Stimulated activated CD8-positive, alpha-beta memory T cell treated with anti-CD3 and anti-CD28 coated beads, Interleukin-15, amount 100 ng/mL, for 4 hours (primary cell): ENCODE measurements at regions not wholly inside any gene's neighbourhood (a gene's known extent, or its start where the extent isn't known, plus 50 kb on each side); places are given as distances from the start of the nearest gene placed in this dataset.
"Not testable (repeated sequence)": the region's sequence is repeated elsewhere in the genome, so short reads cannot be mapped to it uniquely, and the experiment has no call there.

Experiments used
- DNase-seq, 2 donors: peaks; one replicate each; pipeline ENCODE4 v3.0.0-alpha.2; 2020; ENCODE audit warnings: low read depth in 2 of 2

DNA sequence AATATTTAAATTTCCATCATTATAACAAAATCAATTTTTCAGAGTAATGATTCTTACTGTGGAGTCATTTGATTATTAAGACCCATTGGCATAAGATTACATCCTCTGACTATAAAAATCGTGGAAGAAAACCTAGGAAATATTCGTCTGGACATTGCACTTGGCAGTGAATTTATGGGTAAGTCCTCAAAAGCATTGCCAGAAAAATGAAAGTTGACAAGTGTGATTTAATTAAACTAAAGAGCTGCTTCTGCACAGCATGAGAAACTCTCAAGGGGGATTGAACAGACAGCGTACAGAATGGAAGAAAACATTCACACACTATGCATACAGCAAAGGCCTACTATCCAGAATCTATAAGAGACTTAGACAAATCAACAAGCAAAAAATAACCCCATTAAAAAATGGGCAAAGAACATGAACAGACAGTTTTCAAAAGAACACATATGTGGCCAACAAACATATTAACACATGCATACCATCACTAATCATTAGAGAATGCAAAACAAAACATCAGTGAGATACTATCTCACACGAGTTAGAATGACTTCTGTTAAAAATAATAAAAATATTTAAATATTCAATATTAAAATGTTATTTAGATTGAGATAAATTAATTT is 111.4 kb downstream of the CCDC74A start:
- DNase-seq = not testable (repeated sequence)

DNA sequence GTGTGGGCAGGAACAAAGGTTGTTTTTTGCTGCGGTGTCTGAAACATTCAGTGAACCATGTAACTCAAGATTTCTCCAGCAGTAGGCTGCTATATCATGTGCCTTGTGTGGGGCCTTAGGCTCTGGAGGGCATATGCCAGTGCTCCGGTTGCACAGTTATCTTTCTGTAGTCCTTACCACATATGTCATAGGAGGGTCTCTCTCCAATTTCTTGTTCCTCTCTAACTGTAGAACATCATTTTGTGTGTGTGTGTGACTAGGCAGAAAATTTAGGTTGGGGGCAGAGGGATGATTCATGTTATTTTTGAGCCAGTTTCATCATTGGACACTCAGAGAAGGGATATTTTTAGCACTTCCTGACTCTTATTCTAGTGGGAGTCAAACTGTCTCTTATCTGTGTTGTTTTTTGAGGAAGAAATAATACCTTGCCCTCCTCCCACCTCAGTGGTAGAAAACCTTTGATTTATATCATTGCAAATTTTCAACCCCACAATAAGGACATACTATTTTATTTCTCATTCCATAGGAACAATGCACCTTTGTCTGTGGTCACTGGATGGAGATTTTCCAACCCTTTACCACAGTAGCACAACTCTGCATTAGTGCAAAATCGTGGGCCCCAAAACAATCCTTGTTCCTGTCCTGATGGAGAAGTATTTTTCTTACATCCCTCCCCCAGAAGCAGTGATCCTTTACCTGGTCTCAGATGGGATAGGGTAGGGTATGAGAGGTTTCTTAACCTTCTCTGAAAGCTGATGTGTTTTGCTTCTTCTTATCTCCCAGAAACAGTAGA is 113.9 kb downstream of the CCDC74A start:
- DNase-seq = no peak

DNA sequence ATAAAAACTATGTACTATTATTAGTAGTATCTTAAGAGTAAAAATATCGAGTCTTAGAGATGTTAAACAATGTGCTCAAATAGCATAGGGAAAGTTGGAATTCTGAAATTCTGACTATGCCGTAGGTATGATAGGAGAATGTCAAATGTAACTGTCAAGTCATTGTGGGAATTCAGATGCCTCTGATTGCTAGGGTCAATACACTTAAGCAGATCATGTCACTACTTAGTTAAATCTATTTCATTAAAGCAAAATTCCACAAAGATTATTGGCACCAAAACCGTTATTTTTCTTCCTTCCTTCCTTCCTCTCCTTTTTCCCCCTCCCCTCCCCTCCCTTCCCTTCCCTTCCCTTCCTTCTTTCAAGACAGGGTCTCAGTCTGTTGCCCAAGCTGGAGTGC is 115.5 kb downstream of the CCDC74A start:
- not testable (repeated sequence) for DNase-seq

DNA sequence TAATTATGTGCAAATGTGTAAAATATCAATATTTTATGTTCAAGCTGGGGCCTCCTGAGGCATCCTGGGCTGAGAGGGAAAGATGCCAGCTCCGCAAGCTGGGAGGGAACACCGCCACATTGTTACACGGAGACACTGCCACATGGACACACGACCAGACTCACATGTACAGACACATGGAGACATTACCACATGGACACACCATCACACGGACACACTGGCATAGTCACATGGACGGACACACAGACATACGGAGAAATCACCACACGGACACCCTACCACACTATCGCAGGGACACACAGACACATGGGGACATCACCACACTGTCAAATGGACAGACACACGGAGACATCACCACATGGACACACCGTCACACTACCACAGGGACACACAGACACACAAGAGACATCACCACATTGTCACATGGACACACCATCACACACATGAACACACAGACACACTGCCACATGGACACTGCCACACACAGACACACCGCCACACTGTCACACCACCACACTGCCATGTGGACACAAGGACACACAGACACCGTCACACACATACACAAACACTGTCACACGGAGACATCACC is 117.6 kb downstream of the CCDC74A start:
- DNase-seq = no peak

DNA sequence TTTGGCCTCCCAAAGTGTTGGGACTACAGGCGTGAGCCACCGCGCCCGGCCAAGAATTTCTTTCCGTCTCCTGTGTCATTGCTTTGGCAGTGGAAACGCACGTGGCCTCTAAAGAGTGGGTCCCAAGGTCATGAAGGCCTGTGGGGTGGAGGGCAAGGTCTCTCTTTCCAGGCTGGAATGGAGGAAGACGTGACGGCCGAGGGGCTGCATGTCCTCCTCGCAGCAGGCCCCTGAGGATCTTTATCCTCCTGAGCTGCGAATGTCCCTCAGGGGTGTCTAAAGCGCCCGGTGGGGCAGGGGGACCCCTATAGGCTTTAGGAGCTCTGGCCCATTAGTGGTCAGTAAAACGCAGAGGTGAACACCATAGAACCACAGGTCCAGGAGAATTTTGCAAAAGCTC is 118.5 kb downstream of the CCDC74A start:
- DNase-seq = not testable (repeated sequence)

DNA sequence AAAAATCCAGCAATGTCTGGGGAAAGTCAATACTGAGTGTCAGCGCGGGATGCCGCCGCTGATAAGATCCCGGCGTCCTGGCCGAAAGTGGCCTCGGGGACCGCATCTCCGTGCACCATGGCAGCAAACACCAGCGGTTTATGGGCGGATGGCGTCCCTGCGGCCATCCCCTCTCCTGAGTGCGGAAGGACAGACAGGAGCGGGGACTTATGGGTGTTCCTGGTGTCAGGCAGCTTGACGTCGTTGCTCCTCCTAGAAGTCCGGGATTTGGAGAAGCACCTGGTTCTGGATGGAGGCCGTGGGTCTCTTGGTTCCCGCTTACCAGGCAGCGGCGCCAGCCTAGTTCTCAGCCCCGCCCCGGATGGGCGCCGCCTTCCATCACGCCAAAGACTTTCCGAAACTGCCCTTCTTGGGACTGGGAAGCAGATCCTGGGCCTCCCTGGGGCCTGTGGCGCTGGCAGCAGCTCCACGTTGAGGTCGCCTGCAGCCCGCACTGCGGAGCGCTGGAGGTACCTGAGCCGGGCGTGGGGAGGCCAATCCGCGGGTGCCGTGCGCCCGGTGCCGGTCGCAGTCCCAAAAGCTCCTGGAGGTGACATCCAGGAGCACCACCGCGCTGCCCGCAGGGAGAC is 119.1 kb downstream of the CCDC74A start:
- DNase-seq = no peak

DNA sequence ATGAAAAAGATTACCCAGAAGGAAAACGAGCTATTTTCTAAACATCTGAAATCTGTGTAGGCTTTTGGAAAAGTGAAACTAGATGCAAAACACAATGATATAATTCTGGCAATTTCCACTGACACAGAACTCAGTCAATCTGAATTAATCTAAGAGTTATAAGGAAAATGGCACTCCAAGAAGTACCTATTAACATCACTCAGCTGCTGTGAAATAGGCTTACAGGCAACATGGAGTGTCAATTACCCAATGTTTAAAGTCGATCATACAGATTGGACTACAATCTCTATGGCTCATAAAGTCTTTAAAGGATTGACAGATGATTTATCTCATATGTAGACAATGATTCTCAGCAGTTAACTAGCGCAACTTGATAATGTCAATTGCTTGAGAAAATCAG is 120.9 kb downstream of the CCDC74A start:
- DNase-seq = not testable (repeated sequence)

DNA sequence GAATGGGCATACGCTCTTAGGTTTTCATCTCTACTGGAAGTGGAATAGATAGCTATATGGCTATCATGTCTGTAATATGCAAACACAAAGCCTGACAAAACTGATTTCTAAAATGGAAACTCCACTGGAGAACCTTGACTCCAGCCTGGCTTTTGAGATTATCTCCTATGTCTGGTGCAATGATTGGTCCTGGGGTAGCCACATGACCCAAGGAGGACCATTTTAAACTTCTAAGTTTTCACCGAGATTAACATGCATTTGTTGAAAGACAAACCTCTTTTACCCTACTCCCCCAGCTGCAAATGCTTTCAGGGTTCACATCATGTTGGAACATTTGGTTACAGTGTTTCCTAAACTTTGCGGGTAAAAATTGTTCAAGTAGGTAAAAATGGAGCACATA is 124.6 kb downstream of the CCDC74A start:
- DNase-seq = not testable (repeated sequence)

DNA sequence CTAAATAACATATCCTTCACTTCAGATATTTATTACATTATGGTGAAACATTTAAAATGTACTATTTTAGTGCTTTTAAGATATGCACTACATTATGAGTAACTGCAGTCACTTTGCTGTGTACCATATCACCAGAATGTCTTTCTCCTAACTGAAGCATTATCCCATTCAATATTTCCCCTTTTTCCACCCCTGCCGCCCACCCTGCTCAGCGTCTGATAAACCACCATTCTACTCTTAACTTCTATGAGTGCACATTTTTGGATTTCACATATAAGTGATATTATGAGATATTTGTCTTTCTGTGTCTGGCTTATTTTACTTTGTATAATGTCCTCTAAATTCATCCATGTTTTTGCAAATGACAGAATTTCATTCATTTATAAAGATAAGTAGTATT is 126.4 kb downstream of the CCDC74A start:
- DNase-seq = not testable (repeated sequence)

DNA sequence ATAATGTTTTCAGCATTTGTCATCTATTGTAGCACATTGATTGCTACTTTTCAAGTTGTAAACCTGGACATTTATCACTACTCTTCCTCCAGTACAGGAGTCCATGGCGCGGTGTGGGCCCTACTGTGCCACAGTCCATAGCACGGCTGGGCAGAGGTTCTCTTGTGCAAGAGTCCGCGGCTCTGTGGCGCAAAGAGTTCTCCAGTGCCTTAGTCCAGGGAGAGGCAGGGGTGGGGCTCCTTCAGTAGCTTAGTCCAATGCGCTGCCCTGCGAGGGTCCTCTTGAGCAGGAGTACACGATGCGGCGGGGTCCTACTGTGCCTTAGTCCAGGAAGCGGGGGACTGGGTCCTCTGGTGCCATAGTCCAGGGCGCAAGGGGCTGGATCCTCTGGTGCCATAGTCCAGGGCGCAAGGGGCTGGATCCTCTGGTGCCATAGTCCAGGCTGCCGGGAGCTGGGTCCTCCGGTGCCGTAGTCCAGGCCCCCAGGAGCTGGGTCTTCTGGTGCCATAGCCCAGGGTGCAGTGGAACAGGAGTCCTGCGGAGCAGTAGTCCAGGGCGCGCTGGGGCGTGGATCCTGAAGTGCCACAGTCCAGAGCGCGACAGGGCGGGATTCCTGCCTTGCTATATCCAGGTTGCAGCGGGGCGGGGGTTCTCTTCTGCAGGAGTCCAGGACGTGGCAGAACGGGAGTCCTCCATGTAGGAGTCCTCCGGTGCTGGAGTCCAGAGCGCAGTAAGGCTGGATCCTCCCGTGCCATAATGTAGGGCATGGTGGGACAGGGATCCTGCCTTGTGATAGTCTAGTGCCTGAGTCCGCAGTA is 129.3 kb downstream of the CCDC74A start:
- no peak for DNase-seq

DNA sequence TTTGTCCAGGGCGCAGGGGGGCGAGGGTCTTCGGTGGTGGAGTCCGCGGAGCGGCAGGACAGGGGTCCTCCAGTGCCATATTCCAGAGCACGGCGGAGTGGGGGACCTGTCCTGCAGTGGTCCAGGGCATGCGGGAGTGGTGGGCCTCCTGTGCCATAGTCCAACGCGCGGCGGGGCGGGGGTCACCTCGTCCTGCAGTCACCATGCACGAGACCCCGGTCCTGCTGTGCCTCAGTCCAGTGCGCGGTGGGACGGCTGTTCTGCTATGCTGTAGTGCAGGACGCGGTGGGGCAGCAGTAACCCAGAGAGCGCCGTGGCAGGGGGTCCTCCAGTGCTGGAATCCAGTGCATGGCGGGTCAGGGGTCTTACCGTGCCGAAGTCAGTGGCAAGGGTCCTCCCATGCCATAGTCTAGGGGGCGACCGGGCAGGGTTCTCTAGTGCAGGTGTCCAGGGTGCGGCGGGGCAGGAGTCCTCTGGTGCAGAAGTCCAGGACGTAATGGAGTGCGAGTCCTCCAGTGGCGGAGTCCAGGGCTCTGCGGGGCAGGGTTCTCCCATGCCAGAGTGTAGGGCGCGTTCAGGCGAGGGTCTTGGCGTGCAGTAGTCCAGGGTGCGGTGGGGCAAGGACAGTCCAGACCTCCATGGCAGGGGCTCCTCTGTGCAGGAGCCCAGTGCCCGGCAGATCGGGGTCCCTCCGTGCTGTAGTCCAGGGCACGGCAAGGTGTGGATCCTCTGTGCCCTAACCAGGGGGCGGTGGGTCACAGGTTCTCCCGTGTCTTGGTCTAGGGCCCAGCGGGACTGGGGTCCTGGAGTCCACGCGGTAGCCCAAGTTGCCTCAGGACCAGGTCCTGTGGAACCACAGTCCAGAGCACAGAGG is 130.4 kb downstream of the CCDC74A start:
- DNase-seq = no peak

DNA sequence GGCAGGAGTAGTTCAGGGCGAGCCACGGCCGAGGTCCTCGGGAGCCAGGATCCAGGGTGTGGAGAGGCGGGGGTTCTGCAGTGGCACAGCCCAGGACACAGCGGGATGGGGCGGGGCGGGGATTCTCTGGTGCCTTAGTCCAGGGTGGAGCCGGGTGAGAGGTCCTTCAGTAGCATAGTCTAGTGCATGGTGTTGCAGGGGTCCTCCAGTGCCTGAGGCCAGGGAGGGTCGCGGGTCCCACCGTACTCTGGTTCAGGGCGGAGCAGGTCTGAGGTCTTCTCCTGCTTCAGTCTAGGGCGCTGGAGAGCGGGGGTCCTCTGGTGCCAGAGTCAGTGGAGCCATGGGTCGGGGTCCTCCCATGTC is 131.1 kb downstream of the CCDC74A start:
- no peak for DNase-seq

DNA sequence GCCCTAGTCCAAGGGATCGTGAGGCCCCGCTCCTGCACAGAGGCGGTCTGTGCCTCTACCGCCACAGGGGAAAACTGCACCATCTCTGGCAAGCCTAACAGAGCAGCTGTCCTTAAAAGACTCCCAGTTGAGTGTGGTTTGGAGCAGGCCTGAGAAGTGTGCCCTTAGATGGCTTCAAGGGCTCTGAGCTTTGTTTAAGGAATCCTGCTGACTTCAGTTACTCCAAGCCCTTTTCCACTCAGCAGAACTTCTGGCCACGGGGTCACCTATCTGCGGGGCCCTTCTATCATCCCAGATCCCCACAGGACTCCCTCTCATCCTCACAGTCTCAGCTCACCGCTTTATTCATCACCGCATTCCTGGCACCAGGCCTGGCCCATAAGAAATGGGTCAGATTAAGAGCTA is 131.5 kb downstream of the CCDC74A start:
- no peak for DNase-seq

DNA sequence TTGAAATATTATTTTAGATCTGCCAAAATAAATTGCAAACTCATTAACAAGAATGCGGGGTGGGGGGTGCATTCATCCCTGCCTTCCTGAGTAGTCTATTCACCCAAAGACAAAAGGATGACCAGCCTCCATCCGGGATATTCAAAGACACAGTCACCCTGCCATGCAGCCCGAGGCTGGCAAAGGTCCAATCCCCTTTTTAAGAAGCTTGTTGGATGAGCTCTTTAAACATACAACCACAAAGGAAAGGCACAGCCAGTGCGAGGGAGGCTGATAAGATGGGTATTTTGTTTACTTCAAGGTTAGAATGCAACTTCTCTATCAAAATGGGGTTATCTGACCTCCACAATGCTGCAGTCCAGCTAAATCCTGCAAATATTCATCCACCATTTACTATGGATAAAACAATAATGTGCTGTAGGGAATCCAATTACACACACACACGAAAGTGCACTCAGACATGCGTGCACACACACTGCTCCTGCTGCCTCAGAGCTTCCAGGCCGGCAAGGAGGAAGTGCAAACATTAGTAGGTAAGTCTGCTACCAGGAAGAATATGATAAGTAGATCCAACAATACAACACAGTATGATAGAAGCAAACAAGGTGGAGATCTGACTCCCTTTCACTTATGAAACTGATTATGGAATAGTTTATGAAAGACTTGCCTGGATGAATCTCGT is 133.6 kb downstream of the CCDC74A start:
- DNase-seq = not testable (repeated sequence)

DNA sequence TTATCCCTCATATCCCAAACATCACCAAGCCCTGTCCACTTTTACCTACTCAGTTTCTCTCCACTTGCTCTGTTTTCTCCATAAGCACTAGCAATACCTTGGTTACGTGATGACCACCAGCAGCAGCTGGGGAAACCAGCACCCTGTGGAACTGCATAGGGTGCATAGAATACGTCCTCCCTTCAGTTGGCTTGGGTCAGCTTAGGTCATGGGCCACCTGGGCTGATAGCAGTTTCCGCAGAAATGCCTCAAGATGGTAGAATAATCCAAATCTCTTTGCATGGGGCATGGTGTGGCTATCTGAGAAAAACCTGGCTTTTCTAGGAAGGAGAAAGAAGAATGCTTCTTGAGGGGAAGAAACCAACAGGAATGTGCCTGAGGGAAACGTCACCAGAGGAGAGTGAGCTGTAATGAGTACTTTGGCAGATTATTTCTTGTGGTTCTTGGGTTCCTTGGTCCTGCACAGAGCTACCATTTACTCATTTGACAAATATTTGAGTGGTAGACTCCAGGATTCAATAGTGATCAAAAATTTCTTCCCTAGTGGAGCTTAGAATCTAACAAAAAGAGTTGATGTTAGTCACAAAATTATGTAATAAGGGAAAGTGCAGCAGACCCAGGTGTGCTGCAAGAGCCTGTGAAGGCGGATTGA is 134.3 kb downstream of the CCDC74A start:
- not testable (repeated sequence) for DNase-seq

DNA sequence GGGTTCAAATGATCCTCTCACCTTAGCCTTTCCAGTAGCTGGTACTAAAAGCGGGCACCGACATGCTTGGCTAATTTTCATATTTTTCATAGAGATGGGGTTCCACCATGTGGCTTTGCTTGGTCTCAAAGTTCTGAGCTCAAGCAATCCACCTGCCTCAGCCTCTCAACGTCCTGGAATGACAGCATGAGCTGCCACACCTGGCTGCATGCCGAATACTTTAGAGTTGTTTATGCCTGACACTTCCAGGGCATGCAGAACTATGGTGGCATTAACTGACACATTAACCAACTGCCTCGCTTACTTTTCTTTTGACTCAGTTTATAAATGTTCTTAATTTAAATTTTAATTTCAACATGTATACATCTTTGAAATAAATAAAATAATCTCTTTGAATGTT is 135.8 kb downstream of the CCDC74A start:
- not testable (repeated sequence) for DNase-seq

DNA sequence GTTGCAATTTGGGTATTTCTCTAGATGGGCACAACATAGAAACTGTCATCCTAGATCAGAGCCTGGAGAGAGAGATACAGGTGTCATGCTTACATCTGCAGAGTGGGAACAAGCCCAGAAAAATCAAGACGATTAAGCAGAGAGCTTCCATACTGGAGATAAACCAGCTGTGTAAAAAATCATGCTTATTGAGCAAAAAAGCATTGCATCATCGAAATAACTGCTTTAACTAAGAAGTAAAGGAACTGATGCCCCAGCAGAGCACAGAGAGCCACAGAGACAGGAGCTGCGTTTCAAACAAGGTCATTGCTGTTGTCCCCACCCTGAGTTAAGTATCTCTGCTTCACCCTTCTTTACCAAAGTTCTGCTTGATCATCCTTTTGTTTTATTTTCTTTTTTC is 138.0 kb downstream of the CCDC74A start:
- DNase-seq = not testable (repeated sequence)

DNA sequence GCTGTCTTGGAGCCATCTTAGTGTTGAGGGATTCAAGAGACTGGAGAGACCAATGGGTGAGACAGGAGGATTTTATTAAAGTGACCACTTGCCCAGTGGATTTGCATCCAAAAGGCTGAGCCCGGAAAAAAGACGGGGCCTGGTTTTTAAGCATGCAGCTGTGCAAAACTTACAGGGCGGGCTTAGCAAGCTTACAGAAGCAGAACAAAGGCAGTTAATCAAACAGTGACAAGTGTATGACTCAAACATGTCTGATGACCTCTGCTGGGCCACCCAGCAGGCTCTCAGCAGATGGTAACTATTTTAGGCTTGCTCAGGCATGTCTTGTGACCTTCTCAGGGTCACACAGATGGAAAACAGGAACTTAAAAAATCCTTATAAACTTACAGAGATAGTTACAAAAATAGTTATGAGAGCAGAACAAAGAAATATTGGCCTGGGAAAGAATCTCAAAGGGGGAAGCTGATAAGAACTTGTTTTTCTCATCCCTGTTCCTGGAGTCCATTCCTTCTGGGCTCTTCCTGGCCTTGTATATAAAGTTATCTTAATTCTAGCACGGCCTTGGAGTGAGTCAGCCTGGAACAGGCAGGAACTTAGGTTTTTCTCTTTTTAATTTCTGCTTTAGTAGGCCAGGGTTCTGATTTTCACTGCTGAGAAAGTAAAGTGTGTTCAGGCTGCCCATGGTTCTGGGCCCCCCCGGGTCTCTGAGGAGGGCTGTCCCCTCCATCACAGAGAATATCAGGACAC is 141.3 kb downstream of the CCDC74A start:
- DNase-seq = not testable (repeated sequence)
